Large intestine (tissue), 3 donors: ENCODE measurements at regions not wholly inside any gene's neighbourhood (a gene's known extent, or its start where the extent isn't known, plus 50 kb on each side); places are given as distances from the start of the nearest gene placed in this dataset.

Source experiments
- DNase-seq, 2 donors: peaks; one replicate each; pipeline versions ENCODE4 v3.0.0 to v3.0.0-alpha.2; 2013
- H3K27ac ChIP-seq: one replicate; pipeline ENCODE4 v1.5.1; 2013; ENCODE audit warnings: low read length
- H3K27me3 ChIP-seq: 2 replicates; pipeline ENCODE4 v1.6.1; 2013; ENCODE audit warnings: low read length; ENCODE audit not compliant: control insufficient read depth, insufficient read depth
- H3K36me3 ChIP-seq: 2 replicates; pipeline ENCODE4 v1.6.1; 2013; ENCODE audit warnings: low read length; ENCODE audit not compliant: control insufficient read depth, insufficient read depth
- H3K4me1 ChIP-seq: one replicate; pipeline ENCODE4 v1.6.1; 2013; ENCODE audit warnings: low read length; ENCODE audit not compliant: control insufficient read depth, insufficient read depth
- H3K4me3 ChIP-seq: one replicate; pipeline ENCODE4 v1.5.1; 2013; ENCODE audit warnings: low read length
- H3K9me3 ChIP-seq: one replicate; pipeline ENCODE4 v1.6.1; 2013; ENCODE audit warnings: mild to moderate bottlenecking, low read depth, low read length, moderate library complexity; ENCODE audit not compliant: control insufficient read depth
- WGBS: methylation state at CpG from one replicate; pipeline ENCODE4 v1.1.5; 2013; ENCODE audit warnings: low lambda C conversion rate; ENCODE audit not compliant: insufficient coverage; 5-methylcytosine and 5-hydroxymethylcytosine counted together

GRCh38 chr18:60950634-60951033 is 382.6 kb upstream of the CDH20 start:
- H3K36me3 ChIP-seq: no peaks in the 10 kb centered on the region
- no peak for DNase-seq
- H3K4me3 ChIP-seq: no peak overlapping the region
- H3K9me3 ChIP-seq: no peaks in the 10 kb centered on the region
- no peak overlapping the region for H3K27ac ChIP-seq
- WGBS: 93% methylated on average over 2 of the region's 2 CpGs
- H3K4me1 ChIP-seq: no peaks in the 10 kb centered on the region
- H3K27me3 ChIP-seq: no peaks in the 10 kb centered on the region

GRCh38 chr18:60951091-60951490 is 382.1 kb upstream of the CDH20 start:
- DNase-seq: no peak
- Histone ChIP-seq H3K4me1 (no peaks in the 10 kb centered on the region), H3K27ac (no peak overlapping the region), H3K9me3 (no peaks in the 10 kb centered on the region), H3K36me3 (no peaks in the 10 kb centered on the region), H3K4me3 (no peak overlapping the region), H3K27me3 (no peaks in the 10 kb centered on the region)
- WGBS: 100% methylated on average over 1 of the region's 2 CpGs

GRCh38 chr18:60962625-60963024 is 370.6 kb upstream of the CDH20 start:
- WGBS: 50% methylated on average over 1 of the region's 2 CpGs
- Histone ChIP-seq H3K9me3 (no peaks in the 10 kb centered on the region), H3K27ac (no peak overlapping the region), H3K27me3 (no peaks in the 10 kb centered on the region), H3K4me1 (no peaks in the 10 kb centered on the region), H3K36me3 (no peaks in the 10 kb centered on the region), H3K4me3 (no peak overlapping the region)
- DNase-seq: no peak

GRCh38 chr18:60965856-60966255 is 367.4 kb upstream of the CDH20 start:
- Histone ChIP-seq H3K4me1 (no peaks in the 10 kb centered on the region), H3K4me3 (no peak overlapping the region), H3K9me3 (no peaks in the 10 kb centered on the region), H3K27me3 (no peaks in the 10 kb centered on the region), H3K27ac (no peak overlapping the region), H3K36me3 (no peaks in the 10 kb centered on the region)
- DNase-seq: no peak

- Histone ChIP-seq H3K9me3 (no peaks in the 10 kb centered on the region), H3K27me3 (no peaks in the 10 kb centered on the region), H3K27ac (no peak overlapping the region), H3K4me3 (no peak overlapping the region), H3K4me1 (no peaks in the 10 kb centered on the region), H3K36me3 (no peaks in the 10 kb centered on the region)
- DNase-seq: no peak
- WGBS: 86% methylated on average over 2 of the region's 2 CpGs
These were observed 366.4 kb upstream of the CDH20 start for GRCh38 chr18:60966876-60967275.

- Histone ChIP-seq H3K36me3 (no peaks in the 10 kb centered on the region), H3K27me3 (no peaks in the 10 kb centered on the region), H3K9me3 (no peaks in the 10 kb centered on the region), H3K4me3 (no peak overlapping the region), H3K4me1 (no peaks in the 10 kb centered on the region), H3K27ac (no peak overlapping the region)
- WGBS: 90% methylated on average over 3 of the region's 7 CpGs
- DNase-seq: no peak
These were observed 357.8 kb upstream of the CDH20 start for GRCh38 chr18:60975420-60975819.

- H3K4me1 ChIP-seq: no peaks in the 10 kb centered on the region
- H3K36me3 ChIP-seq: no peaks in the 10 kb centered on the region
- H3K27me3 ChIP-seq: no peaks in the 10 kb centered on the region
- WGBS: 80% methylated on average over 1 of the region's 3 CpGs
- H3K9me3 ChIP-seq: no peaks in the 10 kb centered on the region
- no peak overlapping the region for H3K4me3 ChIP-seq
- no peak for DNase-seq
- H3K27ac ChIP-seq: no peak overlapping the region
These were observed 356.3 kb upstream of the CDH20 start for GRCh38 chr18:60976976-60977375.

GRCh38 chr18:60978338-60978737 is 354.9 kb upstream of the CDH20 start:
- H3K4me1 ChIP-seq: no peaks in the 10 kb centered on the region
- no peak for DNase-seq
- H3K36me3 ChIP-seq: no peaks in the 10 kb centered on the region
- H3K9me3 ChIP-seq: no peaks in the 10 kb centered on the region
- H3K4me3 ChIP-seq: no peak overlapping the region
- H3K27ac ChIP-seq: no peak overlapping the region
- 50% methylated on average over 1 of the region's 6 CpGs for WGBS
- no peaks in the 10 kb centered on the region for H3K27me3 ChIP-seq

GRCh38 chr18:60980422-60981005 is 352.7 kb upstream of the CDH20 start:
- H3K36me3 ChIP-seq: no peaks in the 10 kb centered on the region
- H3K4me1 ChIP-seq: no peaks in the 10 kb centered on the region
- H3K27ac ChIP-seq: no peak overlapping the region
- H3K4me3 ChIP-seq: no peak overlapping the region
- DNase-seq: no peak
- no peaks in the 10 kb centered on the region for H3K9me3 ChIP-seq
- WGBS: no CpG with 5 or more reads among the region's 2 CpGs
- H3K27me3 ChIP-seq: no peaks in the 10 kb centered on the region

GRCh38 chr18:60981682-60982328 is 351.4 kb upstream of the CDH20 start:
- Histone ChIP-seq H3K4me1 (no peaks in the 10 kb centered on the region), H3K9me3 (no peaks in the 10 kb centered on the region), H3K4me3 (no peak overlapping the region), H3K27ac (no peak overlapping the region), H3K27me3 (no peaks in the 10 kb centered on the region), H3K36me3 (no peaks in the 10 kb centered on the region)
- no CpG with 5 or more reads among the region's 3 CpGs for WGBS
- DNase-seq: no peak

GRCh38 chr18:60982329-60982695 is 350.9 kb upstream of the CDH20 start:
- H3K9me3 ChIP-seq: no peaks in the 10 kb centered on the region

More at GRCh38 chr18:60982329-60982695, 350.9 kb upstream of the CDH20 start:
- no peak for DNase-seq
- WGBS: no CpG with 5 or more reads among the region's 2 CpGs
- Histone ChIP-seq H3K36me3 (no peaks in the 10 kb centered on the region), H3K4me3 (no peak overlapping the region), H3K27me3 (no peaks in the 10 kb centered on the region), H3K4me1 (no peaks in the 10 kb centered on the region), H3K27ac (no peak overlapping the region)
